ENCODE measurements at regions not wholly inside any gene's neighbourhood (a gene's known extent, or its start where the extent isn't known, plus 50 kb on each side); places are given as distances from the start of the nearest gene placed in this dataset.

GRCh38 chr5:166430491-166431319 is 1860.7 kb upstream of the WWC1 start:
- H3K27ac Mint-ChIP-seq: no peak overlapping the region
- TF ChIP-seq CTCF (IDR thresholded peaks at IDR 0.05): no peak

GRCh38 chr5:166431456-166431855 is 1860.0 kb upstream of the WWC1 start:
- Histone ChIP-seq H2AFZ (ENCODE audit: insufficient read depth, low read depth, low read length, poor library complexity, severe bottlenecking) (no peak overlapping the region), H3K9ac (ENCODE audit: insufficient read depth, low read length, poor library complexity, severe bottlenecking) (no peak overlapping the region), H3K4me1 (ENCODE audit: control insufficient read depth in 1 of 2, insufficient read depth in 2 of 2, low read length in 2 of 2) (no peaks in the 10 kb centered on the region), H3K27ac (ENCODE audit: low read depth in 1 of 2, low read length in 2 of 2) (no peak overlapping the region), H3K4me2 (replicated peaks; ENCODE audit: extremely low read depth, low read length, poor library complexity, severe bottlenecking) (no peak overlapping the region), H3K27me3 (ENCODE audit: control insufficient read depth in 2 of 2, insufficient read depth in 2 of 2, low read length in 2 of 2) (no peaks in the 10 kb centered on the region), H3K36me3 (replicated peaks in 1 of 2; ENCODE audit: control insufficient read depth in 1 of 2, insufficient read depth in 2 of 2, low read length in 2 of 2) (no peaks in the 10 kb centered on the region), H3K79me2 (ENCODE audit: insufficient read depth, low read length) (no peaks in the 10 kb centered on the region), H3K9me3 (replicated peaks in 1 of 2; ENCODE audit: control insufficient read depth in 1 of 2, insufficient read depth in 1 of 2, low read length in 2 of 2) (peaks cover 10 to 12% of the 10 kb centered on the region in 2 donors), H4K20me1 (ENCODE audit: insufficient read depth, low read length) (no peaks in the 10 kb centered on the region), H3K4me3 (replicated peaks in 1 of 3; ENCODE audit: low read depth in 2 of 3, low read length in 3 of 3) (no peak overlapping the region)
- Mint-ChIP-seq H3K27ac (no peak overlapping the region), H3K27me3 (ENCODE audit: low read depth in 3 of 3) (peaks cover 0 to 2% (median 0%) of the 10 kb centered on the region in 3 donors), H3K9me3 (peaks cover 0 to 16% (median 5%) of the 10 kb centered on the region in 7 donors), H3K4me3 (no peak overlapping the region), H3K36me3 (no peaks in the 10 kb centered on the region), H3K4me1 (no peaks in the 10 kb centered on the region)
- intact Hi-C loops (cut with micrococcal nuclease): no loop called here
- no CpG with 5 or more reads among the region's 4 CpGs for WGBS (ENCODE audit: insufficient coverage)
- TF ChIP-seq CTCF (IDR thresholded peaks at IDR 0.05): no peak
- DNase-seq: no peak

More at GRCh38 chr5:166430491-166431319, 1860.7 kb upstream of the WWC1 start:
- WGBS (ENCODE audit: insufficient coverage): 8% methylated on average over 2 of the region's 5 CpGs
- Histone ChIP-seq H3K9me3 (replicated peaks in 1 of 2; ENCODE audit: control insufficient read depth in 1 of 2, insufficient read depth in 1 of 2, low read length in 2 of 2) (peaks cover 10 to 12% of the 10 kb centered on the region in 2 donors), H2AFZ (ENCODE audit: insufficient read depth, low read depth, low read length, poor library complexity, severe bottlenecking) (no peak overlapping the region), H3K36me3 (replicated peaks in 1 of 2; ENCODE audit: control insufficient read depth in 1 of 2, insufficient read depth in 2 of 2, low read length in 2 of 2) (no peaks in the 10 kb centered on the region), H3K79me2 (ENCODE audit: insufficient read depth, low read length) (no peaks in the 10 kb centered on the region), H3K27ac (ENCODE audit: low read depth in 1 of 2, low read length in 2 of 2) (no peak overlapping the region), H4K20me1 (ENCODE audit: insufficient read depth, low read length) (no peaks in the 10 kb centered on the region), H3K4me1 (ENCODE audit: control insufficient read depth in 1 of 2, insufficient read depth in 2 of 2, low read length in 2 of 2) (no peaks in the 10 kb centered on the region), H3K4me2 (replicated peaks; ENCODE audit: extremely low read depth, low read length, poor library complexity, severe bottlenecking) (no peak overlapping the region), H3K9ac (ENCODE audit: insufficient read depth, low read length, poor library complexity, severe bottlenecking) (no peak overlapping the region), H3K4me3 (replicated peaks in 1 of 3; ENCODE audit: low read depth in 2 of 3, low read length in 3 of 3) (no peak overlapping the region), H3K27me3 (ENCODE audit: control insufficient read depth in 2 of 2, insufficient read depth in 2 of 2, low read length in 2 of 2) (no peaks in the 10 kb centered on the region)
- peaks cover 0 to 2% (median 0%) of the 10 kb centered on the region in 3 donors for H3K27me3 Mint-ChIP-seq (ENCODE audit: low read depth in 3 of 3)
- H3K4me3 Mint-ChIP-seq: no peak overlapping the region
- no peaks in the 10 kb centered on the region for H3K4me1 Mint-ChIP-seq
- no peaks in the 10 kb centered on the region for H3K36me3 Mint-ChIP-seq
- no peak for DNase-seq
- intact Hi-C loops (cut with micrococcal nuclease): no loop called here
- peaks cover 0 to 19% (median 6%) of the 10 kb centered on the region in 7 donors for H3K9me3 Mint-ChIP-seq

Data from CD14-positive monocyte (primary cell).